Panc1 (cell line): ENCODE measurements at regions not wholly inside any gene's neighbourhood (a gene's known extent, or its start where the extent isn't known, plus 50 kb on each side); places are given as distances from the start of the nearest gene placed in this dataset.

Source experiments
- ATAC-seq: fragments of 200-7000 bp; cut with Tn5 transposase; 2 replicates; pipeline ENCODE4 v1.9.1; 2020; ENCODE audit warnings: mild to moderate bottlenecking, moderate library complexity
- BruUV-seq: library from RNA; stranded (reverse); fragments of 400-500 nt; replicated peaks from 2 replicates; lab custom pipeline; 2021; lab: Mats Ljungman, UMichigan
- CTCF ChIA-PET: fragments of 300-600 bp; sonication (Branson Sonifier 250); formaldehyde crosslinking; loops from one replicate; lab custom pipeline; 2022; ENCODE audit warnings: antibody characterized with exemption; lab: Charles Lee
- POLR2A ChIA-PET: fragments of 300-600 bp; sonication (Branson Sonifier 250); formaldehyde crosslinking; loops from one replicate; lab custom pipeline; 2022; ENCODE audit warnings: antibody characterized with exemption; lab: Charles Lee
- DNase-seq: peaks from one replicate; pipeline ENCODE4 v3.0.0-alpha.2; 2010; ENCODE audit warnings: low read depth, low spot score
- H3K27ac ChIP-seq: 2 replicates; pipeline ENCODE4 v1.5.1; 2011; ENCODE audit warnings: mild to moderate bottlenecking, low read length, inconsistent platforms
- H3K27me3 ChIP-seq: fragments of 200-500 bp; sonication (Bioruptor generic); 2 replicates; pipeline ENCODE4 v1.6.0; 2014; ENCODE audit warnings: low read length, inconsistent platforms; ENCODE audit not compliant: control insufficient read depth, insufficient read depth
- H3K36me3 ChIP-seq: fragments of 200-500 bp; sonication (Bioruptor generic); 2 replicates; pipeline ENCODE4 v1.5.1; 2014; ENCODE audit warnings: inconsistent platforms, mild to moderate bottlenecking, low read length, moderate library complexity; ENCODE audit not compliant: control insufficient read depth, insufficient read depth
- H3K4me1 ChIP-seq: 2 replicates; pipeline ENCODE4 v1.5.1; 2011; ENCODE audit warnings: inconsistent platforms, mild to moderate bottlenecking, low read length, moderate library complexity; ENCODE audit not compliant: control insufficient read depth, insufficient read depth
- H3K4me3 ChIP-seq, 2 experiments: 2 replicates each; pipeline ENCODE4 v1.5.1; 2011 to 2012; ENCODE audit warnings: low read depth in 2 of 2, low read length in 2 of 2, mild to moderate bottlenecking in 2 of 2, inconsistent platforms in 1 of 2, moderate library complexity in 1 of 2
- H3K9me3 ChIP-seq: fragments of 200-500 bp; sonication (Bioruptor generic); 2 replicates; pipeline ENCODE4 v1.5.1; 2014; ENCODE audit warnings: low read depth, mild to moderate bottlenecking, inconsistent platforms, low read length, moderate library complexity; ENCODE audit not compliant: control insufficient read depth, insufficient read depth
- CTCF ChIP-seq: fragments of 450-650 bp; IDR thresholded peaks from 2 replicates; pipeline ENCODE4 v1.5.1; 2017; ENCODE audit warnings: mild to moderate bottlenecking
- POLR2AphosphoS5 ChIP-seq: IDR thresholded peaks from 2 replicates; pipeline ENCODE4 v1.6.1; 2012; ENCODE audit warnings: mild to moderate bottlenecking, low read depth, low read length, moderate library complexity
- REST ChIP-seq, 2 experiments: IDR thresholded peaks; 2 replicates each; pipeline ENCODE4 v1.6.1; 2011 to 2012; ENCODE audit warnings: low read depth in 2 of 2, control low read depth in 1 of 2, low read length in 1 of 2, mild to moderate bottlenecking in 1 of 2, moderate library complexity in 1 of 2; ENCODE audit not compliant: insufficient read depth in 1 of 2
- SIN3A ChIP-seq: IDR thresholded peaks from 2 replicates; pipeline ENCODE4 v1.6.1; 2012; ENCODE audit warnings: low read depth, mild to moderate bottlenecking, low read length, moderate library complexity, borderline replicate concordance; ENCODE audit not compliant: insufficient read depth
- TCF7L2 ChIP-seq: IDR thresholded peaks from 2 replicates; pipeline ENCODE4 v1.6.1; 2011; ENCODE audit warnings: mild to moderate bottlenecking, low read depth, low read length, inconsistent platforms
- in situ Hi-C: cut with HindIII; loops from 2 replicates; pipeline ENCODE4 v1.10.0; 2016; ENCODE audit warnings: low sequenced_read_pairs, low pct_unique_long_range_greater_than_20kb
- intact Hi-C: fragments of 100-400 bp; cut with micrococcal nuclease; formaldehyde crosslinking; loops from one replicate; pipeline ENCODE4 v1.10.0; 2022; ENCODE audit not compliant: unreplicated experiment

GRCh38 chr7:67599331-67600062, 602.9 kb downstream of the TYW1 start:
- TF ChIP-seq TCF7L2 (no peak), REST (IDR thresholded peaks at IDR 0.05; ENCODE audit: insufficient read depth in 1 of 2, low read depth in 2 of 2, low read length in 1 of 2) (no peak), SIN3A (no peak), POLR2AphosphoS5 (no peak), CTCF (no peak)
- peaks cover 9% of the 10 kb centered on the region for H3K27me3 ChIP-seq
- POLR2A ChIA-PET, result no interaction called here
- H3K36me3 ChIP-seq, result no peaks in the 10 kb centered on the region
- CTCF ChIA-PET, result no interaction called here
- no peak for DNase-seq
- intact Hi-C loops, result no loop called here
- no peaks in the 10 kb centered on the region for H3K9me3 ChIP-seq
- ATAC-seq, result no peak
- no TSS peak for BruUV-seq
- in situ Hi-C loops, result no loop called here
- no peak overlapping the region for H3K27ac ChIP-seq
- H3K4me1 ChIP-seq, result no peaks in the 10 kb centered on the region
- no peak overlapping the region for H3K4me3 ChIP-seq

GRCh38 chr7:67602246-67602887, 605.7 kb downstream of the TYW1 start:
- Histone ChIP-seq H3K4me1 (no peaks in the 10 kb centered on the region), H3K27ac (no peak overlapping the region), H3K36me3 (no peaks in the 10 kb centered on the region), H3K4me3 (no peak overlapping the region), H3K27me3 (peaks cover 6% of the 10 kb centered on the region; the same call in 1 of the 2 replicates), H3K9me3 (no peaks in the 10 kb centered on the region)
- CTCF ChIA-PET, result no interaction called here
- BruUV-seq, result no TSS peak
- POLR2A ChIA-PET, result interaction anchor here (0.6 kb wide), 2 partner anchors 209 to 1082 kb away, joined by 3 to 8 read pairs; no protein-coding TSS in a partner anchor
- no peak for TF ChIP-seq POLR2AphosphoS5
- no peak for TF ChIP-seq CTCF
- TF ChIP-seq TCF7L2, result no peak
- no peak for TF ChIP-seq REST (IDR thresholded peaks at IDR 0.05; ENCODE audit: insufficient read depth in 1 of 2, low read depth in 2 of 2, low read length in 1 of 2)
- TF ChIP-seq SIN3A, result no peak
- intact Hi-C loops, result no loop called here
- in situ Hi-C loops, result no loop called here
- no peak for DNase-seq
- ATAC-seq, result no peak
